ENCODE measurements at regions not wholly inside any gene's neighbourhood (a gene's known extent, or its start where the extent isn't known, plus 50 kb on each side); places are given as distances from the start of the nearest gene placed in this dataset.

DNA sequence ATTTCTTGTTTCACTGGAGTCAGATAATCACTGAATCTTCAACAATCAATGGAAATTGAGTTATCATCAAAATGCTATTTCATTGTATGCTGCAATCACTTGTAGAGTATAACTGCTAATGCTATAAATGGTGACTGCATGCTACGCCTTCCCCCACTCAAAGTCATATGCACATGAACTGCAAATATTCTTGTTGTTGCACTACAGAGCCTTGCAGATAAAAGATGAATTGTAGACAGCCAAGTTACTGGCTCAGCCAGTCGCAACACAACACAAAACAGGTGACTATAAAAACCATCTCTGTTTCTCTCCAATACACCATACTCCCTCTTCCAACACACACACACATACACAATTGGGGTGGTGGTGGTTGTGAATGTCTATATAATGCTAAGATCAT lies 171.0 kb upstream of the HMGA2 start:
- DNase-seq (ENCODE audit: low read depth) = no peak

DNA sequence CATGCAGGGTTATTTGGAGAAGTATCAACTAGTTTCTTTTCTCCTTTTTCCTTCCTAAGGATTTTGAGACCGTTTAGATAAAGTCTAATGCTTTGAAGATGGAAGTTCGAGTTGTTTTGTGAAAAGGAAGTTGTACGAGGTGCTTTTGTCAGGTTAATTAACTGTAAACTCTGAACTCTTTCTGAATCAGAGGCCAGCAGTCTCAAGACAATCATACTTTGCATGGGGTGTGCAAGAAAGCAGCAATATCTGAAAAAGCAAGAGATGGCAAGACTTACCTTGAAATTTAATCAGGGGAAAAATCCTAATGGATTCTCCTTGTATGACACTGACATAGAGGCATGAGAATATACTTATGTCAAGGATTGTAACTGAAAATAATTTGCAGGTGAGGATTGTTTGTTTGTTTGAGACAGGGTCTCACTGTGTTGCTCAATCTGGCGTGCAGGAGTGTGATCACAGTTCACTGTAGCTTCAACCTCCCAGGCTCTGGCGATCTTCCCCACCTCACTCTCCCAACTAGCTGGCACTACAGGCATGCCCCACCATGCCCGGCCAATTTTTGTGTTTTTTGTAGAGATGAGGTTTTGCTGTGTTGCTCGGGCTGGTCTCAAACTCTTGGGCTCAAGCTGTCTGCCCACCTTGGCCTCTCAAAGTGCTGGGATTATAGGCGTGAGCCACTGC lies 170.2 kb upstream of the HMGA2 start:
- DNase-seq (ENCODE audit: low read depth) = no peak

DNA sequence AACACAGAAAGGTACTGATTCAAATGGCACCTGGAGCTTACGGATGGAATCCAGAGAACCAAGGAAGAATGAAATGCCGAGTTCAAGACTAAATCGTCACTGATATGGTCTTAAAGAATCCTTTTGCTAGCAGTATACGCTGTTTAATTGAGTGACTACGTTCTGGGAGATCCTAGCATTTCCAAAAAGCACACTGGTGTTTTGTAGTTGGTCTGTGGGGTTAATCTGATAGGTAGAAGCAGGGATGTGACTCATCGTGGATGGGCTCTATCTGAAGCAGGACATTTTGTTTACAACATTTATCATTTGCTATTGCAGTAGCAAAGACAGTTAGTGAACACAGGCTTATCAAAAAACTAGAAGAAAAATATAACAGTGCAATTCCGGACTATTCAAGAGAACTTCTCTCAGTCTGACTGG lies 169.2 kb upstream of the HMGA2 start:
- DNase-seq (ENCODE audit: low read depth) = peak; percentile 85

DNA sequence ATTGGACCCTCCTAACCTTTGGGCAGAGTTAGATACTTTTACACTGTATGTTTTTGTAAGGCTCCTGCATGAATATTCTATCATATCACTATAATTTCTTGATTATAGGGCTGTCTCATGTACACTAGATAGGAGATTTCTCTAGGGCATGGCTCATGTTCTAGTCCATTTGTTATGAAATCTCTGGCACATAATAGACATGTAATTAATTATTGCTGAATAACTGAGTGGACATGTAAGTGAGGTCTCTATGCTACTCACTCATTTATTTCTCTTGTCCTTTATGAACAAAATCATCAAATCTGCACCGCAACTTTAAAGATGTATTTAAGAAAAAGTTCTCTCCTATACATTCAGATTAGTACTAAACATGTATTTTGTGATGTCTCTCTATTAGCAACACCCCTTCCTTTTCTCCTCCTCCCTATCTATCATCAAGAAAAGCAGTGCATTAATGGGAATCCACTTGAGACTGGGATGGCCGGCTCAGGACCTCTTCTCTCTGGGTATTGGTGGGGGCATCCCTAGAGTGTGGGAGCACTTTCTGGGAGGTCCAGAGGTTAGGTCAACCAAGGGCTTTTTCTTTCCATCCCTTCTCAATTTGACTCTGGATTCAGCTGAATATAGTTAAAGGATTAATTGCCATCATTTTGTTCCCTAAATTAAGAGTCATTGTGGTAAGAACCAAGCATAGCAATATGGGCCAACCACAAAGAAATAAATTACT lies 168.0 kb upstream of the HMGA2 start:
- no peak for DNase-seq (ENCODE audit: low read depth)

DNA sequence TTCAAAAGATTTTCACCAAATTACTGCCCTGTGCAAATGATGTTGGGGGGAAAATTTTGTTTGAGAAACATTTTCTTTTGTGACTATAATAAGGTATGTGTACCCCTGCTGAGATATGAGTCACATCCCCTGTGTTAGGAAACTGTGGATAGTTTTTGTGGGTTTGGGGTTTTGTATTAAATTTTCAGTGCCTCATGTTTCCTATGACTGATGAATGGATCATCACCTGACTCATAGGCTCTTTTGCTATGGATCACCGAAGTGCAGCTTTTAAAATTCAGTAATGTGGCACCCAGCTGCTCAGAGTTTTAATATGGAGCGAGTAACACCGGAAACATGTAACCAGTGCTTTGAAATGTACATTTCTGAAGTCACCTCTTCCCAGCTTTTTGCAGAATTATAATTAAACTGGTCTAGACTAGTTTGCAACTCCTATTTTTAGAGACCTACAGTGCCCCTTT lies 167.4 kb upstream of the HMGA2 start:
- DNase-seq (ENCODE audit: low read depth) = peak; percentile 100

DNA sequence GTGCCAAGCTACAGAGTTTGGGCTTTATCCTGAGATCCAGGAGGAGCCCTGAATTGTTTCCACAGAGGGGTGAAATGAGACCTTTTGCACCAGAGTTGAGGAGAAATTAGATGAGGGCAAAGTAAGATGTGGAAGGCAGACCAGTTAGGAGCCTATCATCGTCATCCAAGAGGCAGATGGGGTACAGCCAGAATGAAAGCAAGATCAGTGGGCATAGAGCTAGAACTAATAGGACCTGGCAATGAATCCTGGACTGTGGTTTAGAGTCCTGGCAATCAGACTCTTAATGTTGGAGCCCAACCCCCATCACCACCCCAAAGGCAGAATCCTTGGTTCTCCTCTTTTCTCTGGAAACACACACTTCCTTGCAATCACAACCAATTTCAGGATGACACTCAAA lies 166.6 kb upstream of the HMGA2 start:
- DNase-seq (ENCODE audit: low read depth) = peak; percentile 71

DNA sequence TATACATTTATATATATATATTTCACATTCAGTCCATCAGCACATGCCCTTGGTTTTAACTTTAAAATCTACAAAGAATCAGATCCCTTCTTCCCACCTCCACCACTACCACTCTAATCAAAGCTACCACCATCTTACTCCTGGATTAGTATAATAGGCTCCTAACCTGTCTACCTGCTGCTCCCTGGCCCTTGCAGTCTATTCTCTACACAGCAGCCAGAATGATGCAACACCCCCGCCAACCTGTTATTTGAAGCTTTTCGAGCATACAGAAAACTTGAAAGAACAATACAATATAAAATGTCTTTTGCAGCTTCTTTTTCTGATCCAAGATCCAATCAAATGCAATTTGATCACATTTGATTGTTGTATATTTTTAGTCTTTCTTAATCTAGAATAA lies 165.9 kb upstream of the HMGA2 start:
- DNase-seq (ENCODE audit: low read depth) = no peak

DNA sequence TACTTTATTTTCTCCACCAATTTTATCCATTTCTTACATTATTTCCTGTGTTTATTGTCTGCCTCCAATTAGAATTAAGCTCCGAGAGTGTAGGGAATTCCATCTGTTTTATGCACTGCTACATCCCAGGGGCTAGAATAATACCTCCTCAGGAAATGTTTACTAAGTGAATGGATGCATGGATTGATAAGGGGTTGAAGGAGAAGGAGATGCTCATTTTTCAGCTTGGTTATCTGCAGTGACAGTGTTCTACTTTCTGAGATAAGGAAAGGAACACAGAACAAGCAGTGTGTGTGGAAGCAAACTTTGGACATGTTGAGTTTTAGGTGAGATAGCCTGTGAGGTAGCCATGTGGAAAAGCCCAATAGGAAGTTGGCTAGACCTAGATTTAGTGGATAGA lies 164.6 kb upstream of the HMGA2 start:
- DNase-seq (ENCODE audit: low read depth) = no peak

DNA sequence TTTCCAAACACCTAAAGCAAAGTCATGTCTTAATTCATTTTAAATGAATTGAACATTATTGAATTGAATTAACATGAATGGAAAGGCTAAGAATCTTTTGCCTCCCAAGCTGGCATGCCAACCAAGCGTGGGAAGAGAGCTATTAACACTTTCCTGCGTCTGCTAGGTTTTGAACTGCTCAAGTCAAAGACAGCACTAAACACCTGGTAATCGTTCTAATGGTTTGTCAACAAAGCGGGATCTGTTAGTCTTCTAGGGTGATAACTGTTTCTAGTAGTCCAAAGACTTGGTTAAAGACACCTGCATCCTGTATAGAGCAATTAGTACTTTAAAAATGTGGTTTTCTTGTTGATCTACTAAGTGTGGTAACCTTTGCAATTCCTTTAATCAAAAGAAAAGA lies 164.2 kb upstream of the HMGA2 start:
- no peak for DNase-seq (ENCODE audit: low read depth)

DNA sequence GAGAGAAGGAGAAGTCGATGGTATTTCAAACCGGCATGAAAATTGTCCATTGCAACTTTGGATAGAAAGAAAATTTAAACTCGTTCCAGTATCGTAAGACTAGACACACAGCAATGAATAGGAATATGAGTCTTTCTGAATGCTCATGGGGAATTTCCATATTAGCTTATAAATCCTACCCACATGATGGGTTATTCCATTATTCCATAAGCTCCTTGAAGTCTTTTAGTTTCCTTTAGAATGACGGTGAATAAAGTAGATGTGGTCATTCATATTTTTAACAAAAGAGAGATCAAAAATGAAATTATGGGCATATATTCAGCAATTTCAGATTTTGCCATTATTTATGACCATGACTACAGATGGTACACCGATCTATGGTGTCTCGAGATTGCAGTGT lies 163.4 kb upstream of the HMGA2 start:
- no peak for DNase-seq (ENCODE audit: low read depth)

DNA sequence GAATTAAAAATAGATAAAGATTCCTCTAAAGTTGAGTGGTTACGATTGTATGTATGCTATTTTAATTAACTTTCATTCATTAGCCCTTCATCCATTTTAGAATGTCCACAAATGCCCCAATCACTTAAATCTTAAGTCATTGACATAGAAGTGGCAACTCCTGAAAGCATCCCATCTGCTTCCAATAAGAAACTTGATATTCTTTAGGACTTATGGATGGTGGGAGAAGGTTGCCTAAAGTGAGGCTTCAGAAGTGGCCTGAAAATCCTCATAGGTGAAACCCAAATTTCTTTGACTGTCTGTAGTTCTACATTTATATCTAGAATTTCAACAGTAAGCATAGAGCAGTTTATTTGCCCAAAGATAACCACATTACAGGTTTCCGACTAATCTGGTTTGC lies 161.7 kb upstream of the HMGA2 start:
- DNase-seq (ENCODE audit: low read depth) = no peak

DNA sequence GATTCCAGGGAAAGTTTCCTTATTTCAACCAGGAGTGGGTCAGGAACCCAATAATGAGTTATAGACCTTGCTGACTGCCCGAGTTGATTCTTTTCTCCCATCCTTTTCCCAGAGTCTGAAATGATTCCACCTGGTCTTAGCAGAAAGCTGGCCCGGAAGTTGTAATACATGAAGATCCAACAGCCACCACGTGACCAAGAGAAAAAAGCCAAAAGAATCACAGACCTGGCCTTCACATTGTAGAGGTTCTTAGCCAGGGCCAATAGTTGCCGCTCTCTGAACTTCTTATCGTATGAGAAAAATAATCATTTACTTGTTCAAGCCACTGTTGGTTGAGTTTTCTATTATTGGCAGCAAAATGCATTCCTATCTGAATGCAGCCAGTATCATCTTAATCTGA lies 161.2 kb upstream of the HMGA2 start:
- DNase-seq (ENCODE audit: low read depth) = no peak

DNA sequence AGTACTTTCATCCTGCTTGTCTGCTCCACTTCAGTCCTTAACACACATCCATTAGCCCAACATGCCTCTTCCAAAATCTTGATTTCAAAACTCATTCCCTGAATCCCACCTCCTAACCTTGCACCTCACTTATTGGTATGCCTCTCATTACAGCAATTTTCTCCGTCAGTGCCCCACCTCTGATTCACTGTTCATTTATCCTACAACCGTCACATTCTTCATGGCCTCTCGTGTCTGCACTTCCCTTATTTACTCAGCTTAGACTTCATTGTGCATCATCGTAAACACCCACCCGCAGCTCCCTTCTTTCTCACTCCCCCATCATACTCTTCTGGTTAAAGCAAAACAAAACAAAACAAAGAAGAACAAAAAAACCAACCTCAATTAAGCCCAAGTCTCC lies 160.6 kb upstream of the HMGA2 start:
- no peak for DNase-seq (ENCODE audit: low read depth)

DNA sequence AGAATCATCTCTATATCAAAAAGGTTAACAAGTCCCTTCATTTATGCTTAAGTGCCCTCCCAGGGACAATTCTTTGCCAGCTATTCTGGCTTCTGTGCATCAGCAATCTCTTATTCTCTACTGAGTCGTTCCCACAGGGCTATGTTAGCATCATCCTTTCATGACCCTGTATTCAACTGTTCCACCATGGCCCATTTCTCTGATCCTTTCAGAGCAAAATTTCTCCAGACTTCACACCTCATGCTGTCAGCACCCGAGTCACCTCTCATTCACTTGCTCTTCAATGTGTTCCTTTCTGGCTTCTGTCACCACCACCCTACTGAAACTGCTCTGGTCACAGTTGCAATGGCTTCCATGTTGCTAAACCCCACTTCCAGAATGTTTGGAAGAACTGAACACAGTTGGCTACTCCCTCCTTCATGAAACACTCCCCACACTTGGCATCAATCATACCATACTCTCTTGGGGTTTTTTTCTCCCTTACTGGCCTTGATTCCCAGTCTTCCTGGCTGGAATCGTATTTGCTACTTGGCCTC lies 159.5 kb upstream of the HMGA2 start:
- no peak for DNase-seq (ENCODE audit: low read depth)

DNA sequence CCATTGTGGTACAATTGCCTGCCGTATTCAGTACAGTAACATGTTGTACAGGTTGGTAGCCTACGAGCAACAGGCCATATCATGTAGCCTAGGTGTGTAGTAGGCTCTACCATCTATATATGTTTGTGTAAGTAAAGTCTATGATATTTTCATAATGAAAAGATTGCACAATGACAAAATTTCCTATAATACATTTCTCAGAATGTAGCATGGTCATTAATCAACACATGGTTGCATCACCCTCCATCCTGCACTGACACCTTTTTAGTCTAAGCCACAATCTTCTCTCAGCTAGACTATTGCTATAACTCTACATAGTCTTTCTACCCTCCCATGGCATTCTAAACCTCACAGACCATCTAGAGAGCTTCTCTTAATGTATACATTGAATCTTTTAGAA lies 158.5 kb upstream of the HMGA2 start:
- DNase-seq (ENCODE audit: low read depth) = no peak

DNA sequence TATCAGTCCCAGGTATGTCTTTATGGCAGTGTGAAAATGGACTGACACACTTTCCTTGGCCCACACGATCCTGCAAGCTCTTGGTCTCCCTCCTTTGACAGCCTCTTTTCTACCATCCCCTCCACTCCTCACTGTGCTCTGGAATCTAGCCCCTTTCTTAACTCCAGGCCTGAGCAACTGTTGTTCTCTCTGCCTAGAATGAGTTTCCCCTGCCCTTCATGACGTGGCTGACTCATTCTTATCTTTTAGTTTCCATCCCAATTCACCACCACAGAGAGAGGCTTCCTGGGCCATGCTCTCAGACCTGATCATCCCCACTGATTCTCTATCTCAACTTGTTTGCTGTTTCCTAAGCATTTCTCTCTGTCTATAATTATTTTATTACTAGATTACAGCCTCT lies 157.4 kb upstream of the HMGA2 start:
- peak; percentile 60 for DNase-seq (ENCODE audit: low read depth)

DNA sequence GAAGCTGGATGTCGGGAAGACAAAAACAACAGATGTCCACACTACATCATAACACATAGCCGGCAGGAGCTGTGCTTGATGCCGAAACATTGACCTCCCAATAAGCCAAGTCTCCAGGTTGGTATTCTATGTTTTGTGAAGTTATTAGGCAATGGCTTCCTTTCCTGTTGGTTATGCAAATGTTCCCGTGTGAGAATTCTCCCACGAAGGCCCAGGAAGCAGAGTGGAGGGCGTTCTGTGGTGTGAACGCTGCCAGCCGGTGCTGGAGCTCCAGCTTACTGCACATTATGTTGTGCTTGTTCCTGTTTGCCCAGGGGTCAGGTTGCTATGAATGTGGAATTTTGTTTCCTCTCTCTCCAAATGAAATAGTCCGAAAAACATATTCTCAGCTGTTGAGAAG lies 156.4 kb upstream of the HMGA2 start:
- no peak for DNase-seq (ENCODE audit: low read depth)

DNA sequence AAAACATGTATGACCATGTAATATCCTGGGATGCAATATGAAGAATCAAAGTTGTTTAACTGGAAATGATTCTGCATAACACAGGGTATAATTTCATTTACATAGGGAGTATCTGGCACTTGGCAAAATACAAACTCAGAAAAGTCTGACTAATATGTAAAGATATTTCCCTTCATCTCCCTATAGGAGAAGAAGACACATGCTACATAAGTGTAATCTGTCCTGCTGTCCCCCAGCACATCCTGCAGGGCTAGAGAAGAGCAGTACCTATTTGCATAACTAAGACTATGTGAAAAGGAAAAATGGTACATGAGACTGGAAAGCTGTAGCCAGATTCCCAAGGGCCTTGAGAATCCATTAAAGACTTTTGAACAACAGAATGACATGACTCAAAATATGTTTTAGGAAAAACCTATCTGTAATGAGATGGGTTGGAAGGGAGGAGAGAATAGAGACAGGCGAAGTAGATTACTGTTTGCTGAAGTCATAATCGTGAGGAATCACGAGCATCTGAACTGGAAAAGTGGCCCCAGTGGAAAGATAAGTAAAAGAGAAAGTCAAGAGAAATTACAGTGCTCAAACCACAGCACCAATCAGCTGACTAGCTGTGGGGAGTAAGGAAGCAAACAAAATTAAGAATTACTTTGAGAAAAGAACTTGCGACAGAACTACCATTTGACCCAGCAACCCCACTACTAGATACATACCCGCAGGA lies 155.1 kb upstream of the HMGA2 start:
- no peak for DNase-seq (ENCODE audit: low read depth)

DNA sequence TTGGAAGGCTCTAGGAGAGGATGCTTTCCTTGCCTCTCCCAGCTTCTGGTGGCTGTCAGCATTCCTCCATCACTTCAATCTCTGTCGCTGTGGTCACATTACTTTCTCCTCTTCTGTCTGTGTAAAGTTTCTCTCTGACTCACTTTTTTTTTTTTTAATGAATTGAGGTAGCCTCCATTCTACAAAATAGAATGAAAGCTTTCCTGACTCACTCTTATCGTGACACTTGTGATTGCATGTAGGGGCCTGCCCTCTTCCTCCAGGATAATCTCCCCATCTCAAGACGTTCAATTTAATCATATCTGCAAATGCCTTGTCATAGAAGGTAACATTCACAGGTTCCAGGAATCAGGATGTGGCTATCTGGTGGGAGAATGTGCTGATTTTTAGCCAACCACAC lies 153.5 kb upstream of the HMGA2 start:
- peak; percentile 87 for DNase-seq (ENCODE audit: low read depth)

DNA sequence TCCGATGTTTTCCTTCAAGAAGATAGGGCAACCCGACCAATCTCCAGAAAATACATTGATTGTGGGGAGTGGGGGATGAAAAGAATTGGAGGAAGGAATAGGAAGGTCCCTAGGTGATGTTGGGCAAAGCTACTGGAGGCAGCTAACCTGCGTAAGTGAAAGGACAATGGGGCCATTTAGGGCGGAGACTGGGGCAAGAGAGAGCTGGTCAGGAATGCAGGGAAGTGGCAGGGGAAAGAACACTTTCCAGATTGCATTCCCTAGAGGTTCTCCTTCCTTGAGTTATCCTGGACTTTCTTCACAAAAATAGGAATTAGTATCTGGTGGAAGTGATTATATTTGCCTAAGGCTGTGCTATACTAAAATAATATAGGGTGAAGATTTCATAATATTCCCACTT lies 151.8 kb upstream of the HMGA2 start:
- DNase-seq (ENCODE audit: low read depth) = no peak

DNA sequence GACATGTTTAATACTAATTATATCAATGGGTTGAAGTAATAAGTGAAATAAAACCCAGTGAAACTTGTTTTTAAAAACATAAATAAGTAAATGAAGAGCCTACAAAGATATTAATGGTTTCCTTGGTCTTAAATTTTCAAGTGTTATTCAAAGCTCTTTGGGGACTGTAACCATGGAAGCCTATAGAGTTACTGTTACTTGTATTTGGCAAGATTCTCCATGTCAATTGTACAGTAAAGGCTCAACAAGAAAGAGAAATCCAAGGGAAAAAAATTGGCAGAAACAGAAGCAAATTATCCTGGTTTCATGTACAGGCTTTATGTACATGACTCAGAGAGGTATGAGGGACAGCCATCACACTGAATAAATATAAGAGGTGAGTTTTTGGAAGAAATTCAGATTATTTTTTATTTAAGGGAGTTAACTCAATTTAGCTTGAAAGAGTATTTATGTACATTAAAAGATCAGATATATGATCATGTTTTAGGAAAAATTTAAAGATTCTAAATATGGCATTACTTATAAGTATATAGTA lies 151.1 kb upstream of the HMGA2 start:
- no peak for DNase-seq (ENCODE audit: low read depth)

DNA sequence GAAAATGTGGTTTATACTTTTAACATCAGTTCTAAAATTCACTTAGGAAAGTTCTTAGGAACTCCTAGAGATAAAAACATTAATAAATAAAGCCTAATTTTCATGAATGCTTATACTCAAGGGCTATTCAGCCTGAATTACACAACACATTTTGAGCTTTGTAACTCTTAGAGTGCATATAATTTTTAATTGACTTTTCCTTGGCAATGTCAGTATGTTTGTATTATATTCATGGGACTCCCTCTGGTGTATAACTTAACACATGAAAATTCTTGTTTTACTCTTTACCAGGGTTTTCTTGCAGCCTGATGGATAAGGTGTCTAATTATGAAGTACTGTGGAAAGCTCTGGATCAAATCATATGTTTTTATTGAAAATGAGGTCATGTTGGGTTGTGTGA lies 150.6 kb upstream of the HMGA2 start:
- DNase-seq (ENCODE audit: low read depth) = no peak

Data from HT1080 (cell line).